ENCODE measurements at regions not wholly inside any gene's neighbourhood (a gene's known extent, or its start where the extent isn't known, plus 50 kb on each side); places are given as distances from the start of the nearest gene placed in this dataset.

GRCh38 chr12:91892081-91892855, 253.4 kb downstream of the BTG1 start:
- DNase-seq (ENCODE audit: low read depth) = no peak
- no peak for TF ChIP-seq CTCF (conservative IDR thresholded peaks at IDR 0.05; ENCODE audit: low read length)
- no peak overlapping the region for H3K4me3 ChIP-seq (ENCODE audit: low read length)

- no peak overlapping the region for H3K4me3 ChIP-seq (ENCODE audit: low read length)
- DNase-seq (ENCODE audit: low read depth) = peak; percentile 11
These were observed 254.9 kb downstream of the BTG1 start for GRCh38 chr12:91890742-91891141.

GRCh38 chr12:91889910-91890309, 255.7 kb downstream of the BTG1 start:
- no peak overlapping the region for H3K4me3 ChIP-seq (ENCODE audit: low read length)
- no peak for TF ChIP-seq CTCF (conservative IDR thresholded peaks at IDR 0.05; ENCODE audit: low read length)
- no peak for DNase-seq (ENCODE audit: low read depth)

More at GRCh38 chr12:91890742-91891141, 254.9 kb downstream of the BTG1 start:
- TF ChIP-seq CTCF (conservative IDR thresholded peaks at IDR 0.05; ENCODE audit: low read length) = no peak

GRCh38 chr12:91889059-91889458, 256.6 kb downstream of the BTG1 start:
- H3K4me3 ChIP-seq (ENCODE audit: low read length) = no peak overlapping the region
- DNase-seq (ENCODE audit: low read depth) = no peak
- no peak for TF ChIP-seq CTCF (conservative IDR thresholded peaks at IDR 0.05; ENCODE audit: low read length)

- TF ChIP-seq CTCF (conservative IDR thresholded peaks at IDR 0.05; ENCODE audit: low read length) = no peak
- no peak for DNase-seq (ENCODE audit: low read depth)
- no peak overlapping the region for H3K4me3 ChIP-seq (ENCODE audit: low read length)
These were observed 257.7 kb downstream of the BTG1 start for GRCh38 chr12:91887957-91888356.

- no peak for TF ChIP-seq CTCF (conservative IDR thresholded peaks at IDR 0.05; ENCODE audit: low read length)
- no peak for DNase-seq (ENCODE audit: low read depth)
- no peak overlapping the region for H3K4me3 ChIP-seq (ENCODE audit: low read length)
These were observed 259.6 kb downstream of the BTG1 start for GRCh38 chr12:91885851-91886731.

Data from AG10803 (cell line).